Mucosa of rectum (tissue), 2 donors: ENCODE measurements at regions not wholly inside any gene's neighbourhood (a gene's known extent, or its start where the extent isn't known, plus 50 kb on each side); places are given as distances from the start of the nearest gene placed in this dataset.

ENCODE experiments used
- H3K27ac ChIP-seq, 2 donors: one replicate each; pipeline ENCODE4 v1.7.0; 2013; ENCODE audit warnings: inconsistent platforms in 2 of 2, low read depth in 2 of 2, low read length in 2 of 2
- H3K27me3 ChIP-seq, 2 donors: one replicate each; pipeline ENCODE4 v1.7.0; 2013; ENCODE audit warnings: low read length in 2 of 2; ENCODE audit not compliant: control insufficient read depth in 2 of 2, insufficient read depth in 2 of 2
- H3K36me3 ChIP-seq, 2 donors: one replicate each; pipeline ENCODE4 v1.7.0; 2013; ENCODE audit warnings: low read length in 2 of 2; ENCODE audit not compliant: control insufficient read depth in 2 of 2, insufficient read depth in 2 of 2
- H3K4me1 ChIP-seq, 2 donors: one replicate each; pipeline ENCODE4 v1.7.0; 2013; ENCODE audit warnings: low read length in 2 of 2, mild to moderate bottlenecking in 1 of 2; ENCODE audit not compliant: control insufficient read depth in 2 of 2, insufficient read depth in 2 of 2
- H3K4me3 ChIP-seq, 2 donors: one replicate each; pipeline ENCODE4 v1.7.0; 2013; ENCODE audit warnings: low read length in 2 of 2
- H3K9ac ChIP-seq, 2 donors: one replicate each; pipeline ENCODE4 v1.7.0; 2013; ENCODE audit warnings: low read length in 2 of 2, low read depth in 1 of 2, mild to moderate bottlenecking in 1 of 2
- H3K9me3 ChIP-seq, 2 donors: one replicate each; pipeline ENCODE4 v1.7.0; 2013; ENCODE audit warnings: low read length in 2 of 2; ENCODE audit not compliant: control insufficient read depth in 2 of 2
- donor health status: healthy.
- donor health status: Normal muscosa, but diverticular disease.

DNA sequence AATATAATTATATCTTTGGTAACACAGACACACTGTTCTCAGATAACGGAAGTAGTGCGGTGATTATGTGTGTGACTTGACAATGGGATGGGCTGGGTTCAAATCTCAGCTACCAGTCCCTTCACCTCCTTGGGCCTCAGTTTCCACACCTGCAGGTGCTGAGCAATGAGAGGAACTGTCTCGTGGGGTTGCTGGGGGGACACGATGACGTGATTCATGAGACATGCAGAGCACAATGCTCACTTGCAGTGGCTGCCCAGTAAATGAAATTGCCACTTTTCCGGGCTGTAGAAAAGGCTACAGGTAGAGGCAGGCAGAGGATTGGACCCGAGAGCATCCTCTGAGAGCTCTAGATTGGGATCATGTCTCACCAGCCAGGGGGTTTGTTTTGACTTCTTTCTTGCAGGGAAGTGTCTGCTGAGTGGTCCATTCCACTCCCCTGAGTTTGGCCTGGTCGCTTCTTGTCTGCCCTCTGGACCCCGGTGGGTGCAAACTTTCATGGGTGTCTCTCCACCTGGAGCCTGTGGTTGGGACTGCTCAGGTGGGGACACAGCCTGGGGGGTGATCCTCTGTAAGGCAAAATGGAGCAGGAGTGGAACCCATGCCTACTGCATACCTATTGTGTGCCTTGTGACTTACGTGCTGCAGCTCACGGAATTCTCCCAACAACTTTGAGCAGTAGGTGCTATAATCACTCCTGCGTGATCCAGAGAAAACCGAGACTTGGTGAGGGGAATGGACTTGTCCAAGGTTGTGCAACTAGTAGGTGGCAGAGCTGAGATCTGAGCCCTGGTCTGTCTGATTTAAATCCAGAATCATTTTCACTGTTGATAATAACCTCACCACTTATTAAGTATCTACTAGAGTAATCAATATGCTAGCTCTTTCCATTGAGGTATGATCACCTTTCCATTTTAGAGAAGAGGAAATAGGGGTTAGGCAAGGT is 147.2 kb downstream of the CEBPB start:
- no peak overlapping the region for H3K4me3 ChIP-seq
- no peaks in the 10 kb centered on the region for H3K36me3 ChIP-seq
- peak overlapping the region in 1 of 2 donors; percentile 43 for H3K27ac ChIP-seq
- H3K9ac ChIP-seq, result no peak overlapping the region
- H3K27me3 ChIP-seq, result no peaks in the 10 kb centered on the region
- no peaks in the 10 kb centered on the region for H3K9me3 ChIP-seq
- H3K4me1 ChIP-seq, result peaks cover 2 to 11% of the 10 kb centered on the region in 2 donors

DNA sequence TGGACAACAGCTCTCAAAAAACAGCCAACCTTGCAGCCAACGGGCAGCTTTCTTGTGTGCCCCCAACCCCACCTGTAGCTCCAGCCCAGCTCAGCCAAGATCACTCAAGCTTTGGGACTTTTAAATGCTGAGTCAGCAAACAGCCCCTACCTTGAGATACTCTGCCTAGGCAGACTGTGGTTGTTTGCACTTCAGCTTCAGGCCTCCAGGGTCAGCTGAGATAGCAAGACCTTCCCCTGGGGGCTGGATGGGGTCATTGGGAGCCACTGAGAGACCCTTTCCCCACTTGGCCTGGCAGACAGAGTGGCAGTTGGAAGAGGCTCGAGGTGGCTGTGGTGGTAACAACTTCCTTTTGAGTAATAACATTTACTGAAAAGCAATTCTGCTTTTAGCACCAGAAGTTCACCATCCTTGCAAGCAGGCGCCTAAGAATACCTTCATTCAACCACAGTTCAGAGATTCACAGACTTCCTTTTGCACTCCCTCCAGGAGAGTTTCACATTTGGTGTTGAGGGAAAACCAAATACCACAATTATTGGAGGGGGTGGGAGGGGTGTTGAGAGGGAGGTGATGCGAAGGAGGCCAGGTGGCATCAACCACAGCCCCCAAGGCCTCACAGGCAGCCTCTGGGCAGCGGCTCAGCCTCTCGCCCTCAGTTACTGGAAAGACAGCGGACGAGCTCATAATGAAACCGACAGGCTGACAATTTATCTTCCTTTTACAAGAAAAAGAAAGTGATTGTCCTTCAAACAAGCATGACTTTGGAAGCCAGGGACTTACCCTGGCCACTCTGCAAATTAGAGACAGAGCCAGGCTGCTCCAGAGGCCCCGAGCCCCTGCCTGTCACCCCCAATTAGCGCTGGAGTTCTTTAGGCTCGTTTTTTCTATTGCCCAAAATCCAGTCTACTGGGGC is 148.1 kb downstream of the CEBPB start:
- H3K27ac ChIP-seq, result peak overlapping the region; percentile 43 to 63
- H3K4me3 ChIP-seq, result no peak overlapping the region
- H3K27me3 ChIP-seq, result no peaks in the 10 kb centered on the region
- no peaks in the 10 kb centered on the region for H3K9me3 ChIP-seq
- peaks cover 2 to 9% of the 10 kb centered on the region in 2 donors for H3K4me1 ChIP-seq
- peak overlapping the region in 1 of 2 donors; percentile 18 for H3K9ac ChIP-seq
- no peaks in the 10 kb centered on the region for H3K36me3 ChIP-seq

DNA sequence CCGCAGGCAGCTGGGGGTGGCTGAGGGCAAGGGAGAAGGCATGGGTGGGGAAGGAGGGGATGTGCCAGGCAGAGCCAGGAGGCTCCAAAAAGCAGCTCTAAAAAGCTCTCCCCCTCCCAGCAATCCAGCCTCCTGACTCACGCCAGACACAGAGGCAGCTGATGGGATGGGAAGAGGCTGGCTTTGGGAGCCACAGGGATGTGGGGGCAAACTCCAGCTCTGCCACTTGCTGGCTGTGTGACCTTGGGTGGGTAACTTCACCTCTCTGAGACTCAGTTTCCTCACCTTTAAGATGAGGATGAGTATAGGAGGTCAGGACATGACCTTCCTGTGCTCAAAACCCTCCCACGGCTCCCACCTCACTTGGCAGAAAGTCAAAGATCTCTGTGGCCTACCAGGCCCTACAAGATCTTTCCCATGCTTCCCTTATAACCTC is 148.9 kb downstream of the CEBPB start:
- Histone ChIP-seq H3K9me3 (no peaks in the 10 kb centered on the region), H3K36me3 (no peaks in the 10 kb centered on the region), H3K9ac (peak overlapping the region in 1 of 2 donors; percentile 28), H3K27ac (peak overlapping the region; percentile 43 to 63), H3K4me3 (no peak overlapping the region), H3K27me3 (no peaks in the 10 kb centered on the region), H3K4me1 (peaks cover 2 to 6% of the 10 kb centered on the region in 2 donors)

DNA sequence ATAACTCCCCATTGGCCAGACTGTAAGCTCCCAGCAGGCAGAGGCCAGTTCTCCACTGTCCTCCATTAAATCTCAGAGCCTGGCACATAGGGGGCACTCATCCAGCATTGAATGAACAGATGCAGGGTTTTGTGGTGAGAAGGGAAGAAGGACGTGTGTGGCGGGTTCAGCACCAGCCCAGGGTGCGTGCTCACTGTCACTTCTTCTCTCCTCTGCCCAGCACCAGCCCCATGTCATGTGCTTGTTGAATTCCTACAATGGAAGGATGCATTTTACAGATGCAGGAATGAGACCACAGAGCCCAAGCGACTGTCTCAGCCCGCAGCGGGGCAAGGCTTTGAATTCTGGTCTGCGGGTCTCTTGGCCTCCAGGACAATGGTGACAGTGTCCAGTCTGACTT is 149.9 kb downstream of the CEBPB start:
- H3K36me3 ChIP-seq, result no peaks in the 10 kb centered on the region
- H3K9ac ChIP-seq, result no peak overlapping the region
- H3K27me3 ChIP-seq, result no peaks in the 10 kb centered on the region
- no peaks in the 10 kb centered on the region for H3K9me3 ChIP-seq
- no peak overlapping the region for H3K27ac ChIP-seq
- H3K4me3 ChIP-seq, result no peak overlapping the region
- H3K4me1 ChIP-seq, result peaks cover 2 to 4% of the 10 kb centered on the region in 2 donors

DNA sequence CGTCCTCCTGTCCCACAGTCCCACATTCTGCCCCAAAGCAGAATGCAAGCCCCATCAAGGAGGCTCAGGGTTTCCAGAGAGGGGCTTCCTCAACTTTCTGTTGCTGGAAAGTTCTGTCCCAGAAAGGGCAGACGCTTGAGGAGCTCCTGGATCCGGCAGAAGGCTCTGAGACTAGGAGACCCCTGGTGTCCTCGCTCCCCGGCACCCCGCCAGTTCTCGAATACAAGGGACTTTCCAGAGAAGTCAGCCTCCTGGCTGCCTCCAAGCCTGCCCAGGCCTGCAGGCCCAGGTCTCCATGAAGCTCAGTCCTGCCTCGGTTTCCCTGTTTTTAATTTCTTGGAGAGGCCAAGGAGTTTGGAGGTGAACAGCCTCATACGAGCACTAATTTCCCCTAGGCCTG is 150.4 kb downstream of the CEBPB start:
- Histone ChIP-seq H3K27ac (no peak overlapping the region), H3K4me3 (no peak overlapping the region), H3K4me1 (peaks cover 3 to 8% of the 10 kb centered on the region in 2 donors), H3K9ac (no peak overlapping the region), H3K36me3 (no peaks in the 10 kb centered on the region), H3K9me3 (no peaks in the 10 kb centered on the region), H3K27me3 (no peaks in the 10 kb centered on the region)

DNA sequence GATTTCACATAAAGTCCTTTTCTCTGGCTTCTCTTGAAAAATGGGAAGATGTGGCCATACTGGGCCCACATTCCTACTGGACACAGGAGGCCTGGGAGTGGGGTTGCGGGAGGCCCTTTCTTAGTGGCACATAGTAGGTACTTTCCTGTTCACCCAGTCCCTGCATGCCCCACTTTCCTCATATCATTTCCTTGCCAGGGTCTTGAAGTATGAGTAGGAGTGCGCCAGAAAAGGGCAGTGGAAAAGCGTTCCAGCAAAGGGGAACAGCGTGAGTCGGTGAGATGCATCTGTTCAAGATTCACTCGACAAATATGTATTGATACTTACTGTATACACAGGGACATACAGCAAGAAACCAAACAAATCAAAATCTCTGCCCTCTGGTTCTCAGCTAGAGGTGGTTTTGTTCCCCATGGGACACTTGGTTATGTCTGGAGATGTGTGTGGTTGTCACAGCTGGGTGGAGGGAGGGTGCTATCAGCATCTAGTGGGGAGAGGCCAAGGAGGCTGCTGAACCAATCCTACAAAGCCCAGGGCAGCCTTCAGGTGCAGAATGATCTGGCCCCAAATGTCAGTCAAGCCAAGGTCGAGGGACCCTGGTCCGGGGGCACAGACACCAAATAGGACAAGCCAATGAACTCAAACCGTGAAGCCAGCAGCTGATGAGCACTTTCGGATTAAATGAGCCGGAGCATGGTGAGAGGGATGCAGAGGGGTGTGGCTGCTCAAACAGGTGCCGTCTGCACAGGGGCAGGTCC is 151.4 kb downstream of the CEBPB start:
- Histone ChIP-seq H3K27ac (no peak overlapping the region), H3K4me3 (no peak overlapping the region), H3K36me3 (no peaks in the 10 kb centered on the region), H3K27me3 (no peaks in the 10 kb centered on the region), H3K9me3 (no peaks in the 10 kb centered on the region), H3K4me1 (peaks cover 13 to 16% of the 10 kb centered on the region in 2 donors), H3K9ac (no peak overlapping the region)

DNA sequence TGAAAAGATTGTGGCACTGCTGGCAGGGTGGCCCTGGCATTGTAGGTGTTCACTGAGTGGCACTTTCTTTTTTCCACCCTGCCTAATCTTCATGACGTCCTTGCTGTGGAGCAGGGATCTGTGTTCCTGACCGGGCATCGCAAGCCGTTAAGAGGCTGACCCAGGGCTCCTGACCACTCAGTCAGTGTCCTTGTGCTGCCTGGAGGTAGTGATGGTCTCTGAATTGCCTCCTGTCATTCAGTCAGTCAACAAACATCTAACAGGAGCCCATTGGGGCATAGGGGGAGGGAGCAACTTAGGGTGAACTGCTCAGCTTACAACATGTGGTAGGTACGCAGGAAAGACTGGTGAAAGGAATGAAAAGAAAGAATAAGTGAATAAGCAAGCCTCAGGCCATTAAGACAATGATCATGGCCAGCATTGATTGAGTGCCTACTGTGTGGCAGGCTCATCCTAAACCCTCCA is 152.0 kb downstream of the CEBPB start:
- Histone ChIP-seq H3K4me1 (peaks cover 13 to 16% of the 10 kb centered on the region in 2 donors), H3K27me3 (no peaks in the 10 kb centered on the region), H3K9ac (no peak overlapping the region), H3K27ac (no peak overlapping the region), H3K9me3 (no peaks in the 10 kb centered on the region), H3K36me3 (no peaks in the 10 kb centered on the region), H3K4me3 (no peak overlapping the region)

DNA sequence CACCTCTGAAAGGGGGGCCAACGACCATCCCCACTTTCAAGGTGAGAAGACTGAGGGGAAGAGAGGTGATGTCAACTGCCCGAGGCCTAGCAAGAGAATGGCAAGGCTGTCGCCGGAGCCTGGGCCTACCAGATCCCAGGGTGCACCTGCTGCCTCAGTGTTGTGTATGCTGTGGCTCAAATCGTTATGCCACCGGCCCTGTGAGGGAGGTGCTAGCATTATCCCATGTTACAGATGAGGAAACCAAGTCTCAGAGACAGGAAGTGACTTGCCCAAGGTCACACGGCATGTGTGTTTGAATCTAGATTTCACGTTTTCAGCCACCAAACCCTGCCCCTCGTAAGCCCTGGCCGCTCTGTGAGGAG is 152.5 kb downstream of the CEBPB start:
- no peaks in the 10 kb centered on the region for H3K9me3 ChIP-seq
- peaks cover 13 to 16% of the 10 kb centered on the region in 2 donors for H3K4me1 ChIP-seq
- H3K4me3 ChIP-seq, result no peak overlapping the region
- H3K9ac ChIP-seq, result no peak overlapping the region
- H3K27ac ChIP-seq, result no peak overlapping the region
- no peaks in the 10 kb centered on the region for H3K36me3 ChIP-seq
- no peaks in the 10 kb centered on the region for H3K27me3 ChIP-seq

DNA sequence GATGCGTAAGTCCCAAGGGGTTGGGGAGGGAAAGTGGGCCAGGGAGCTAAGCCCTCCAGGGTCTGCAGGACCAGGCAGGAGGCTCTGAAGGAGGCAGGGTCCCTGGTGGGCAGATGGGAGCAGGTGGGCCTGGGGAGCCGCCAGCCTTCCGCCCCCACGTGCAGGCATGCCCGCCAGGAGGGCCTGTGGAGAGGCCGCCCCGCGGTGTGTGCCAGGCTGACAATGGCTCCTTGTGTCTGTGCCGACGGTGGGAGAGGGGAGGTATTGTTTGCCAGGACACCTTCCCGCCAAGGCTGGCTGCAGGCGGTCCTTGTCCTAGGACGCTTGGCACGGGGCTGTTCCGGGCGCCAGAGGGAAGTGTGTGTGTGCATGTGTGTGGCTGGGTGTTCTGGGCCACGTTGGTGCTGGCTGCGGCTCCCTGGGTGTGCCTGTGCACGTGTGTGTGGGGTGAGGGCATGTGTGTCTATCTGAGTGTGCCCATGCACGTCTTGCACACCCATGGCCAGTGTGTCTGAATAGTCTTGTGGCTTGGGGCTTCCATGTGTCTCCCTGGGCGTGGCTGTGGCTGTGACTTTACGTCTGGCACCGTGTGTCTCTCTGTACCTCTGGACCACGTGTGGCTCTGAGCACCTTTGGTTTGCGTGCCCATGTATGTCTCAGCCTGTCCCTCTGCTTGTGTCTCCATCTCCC is 153.0 kb downstream of the CEBPB start:
- H3K4me1 ChIP-seq, result peaks cover 13 to 16% of the 10 kb centered on the region in 2 donors
- H3K4me3 ChIP-seq, result no peak overlapping the region
- H3K36me3 ChIP-seq, result no peaks in the 10 kb centered on the region
- H3K27ac ChIP-seq, result no peak overlapping the region
- no peak overlapping the region for H3K9ac ChIP-seq
- H3K27me3 ChIP-seq, result no peaks in the 10 kb centered on the region
- H3K9me3 ChIP-seq, result no peaks in the 10 kb centered on the region
